Fibroblast of lung (primary cell): ENCODE measurements at regions not wholly inside any gene's neighbourhood (a gene's known extent, or its start where the extent isn't known, plus 50 kb on each side); places are given as distances from the start of the nearest gene placed in this dataset.
A peak's percentile ranks its signal among the peaks of the same experiment; 100 is the strongest.

ENCODE experiments used
- DNase-seq, 2 donors: peaks; one replicate each; pipeline versions ENCODE4 v3.0.0 to v3.0.0-alpha.2; 2010; ENCODE audit warnings: low read depth in 2 of 2
- H2AFZ ChIP-seq: 2 replicates; pipeline ENCODE4 v1.5.1; 2012; ENCODE audit warnings: low read length, control low read depth, inconsistent platforms
- H3K27ac ChIP-seq: 2 replicates; pipeline ENCODE4 v1.5.1; 2011; ENCODE audit warnings: low read length, control low read depth; ENCODE audit not compliant: insufficient read depth
- H3K27me3 ChIP-seq: 2 replicates; pipeline ENCODE4 v1.5.1; 2011; ENCODE audit warnings: mild to moderate bottlenecking, low read length; ENCODE audit not compliant: control insufficient read depth, insufficient read depth
- H3K36me3 ChIP-seq: 2 replicates; pipeline ENCODE4 v1.5.1; 2011; ENCODE audit warnings: low read length; ENCODE audit not compliant: control insufficient read depth, insufficient read depth
- H3K4me1 ChIP-seq: 2 replicates; pipeline ENCODE4 v1.5.1; 2011; ENCODE audit warnings: low read length; ENCODE audit not compliant: control insufficient read depth, insufficient read depth; ENCODE audit errors: extremely low read depth
- H3K4me2 ChIP-seq: 2 replicates; pipeline ENCODE4 v1.5.1; 2011; ENCODE audit warnings: low read length, control low read depth; ENCODE audit not compliant: insufficient read depth; ENCODE audit errors: extremely low read depth
- H3K4me3 ChIP-seq, 4 experiments: fragments of 200-600 bp in 1 of 4; sonication (generic) in 1 of 4; replicated peaks in 1 of 4; 2 replicates each; pipeline ENCODE4 v1.5.1; 2011 to 2016; ENCODE audit warnings: low read length in 4 of 4, low read depth in 3 of 4, mild to moderate bottlenecking in 3 of 4, control low read depth in 2 of 4, inconsistent platforms in 1 of 4, mixed read lengths in 1 of 4; ENCODE audit not compliant: insufficient read depth in 1 of 4; ENCODE audit errors: control extremely low read depth in 1 of 4
- H3K79me2 ChIP-seq: 2 replicates; pipeline ENCODE4 v1.5.1; 2012; ENCODE audit warnings: mild to moderate bottlenecking, low read length, inconsistent platforms; ENCODE audit not compliant: control insufficient read depth, insufficient read depth
- H3K9ac ChIP-seq: 2 replicates; pipeline ENCODE4 v1.5.1; 2011; ENCODE audit warnings: mild to moderate bottlenecking, low read length, control low read depth; ENCODE audit not compliant: insufficient read depth
- H3K9me3 ChIP-seq: 2 replicates; pipeline ENCODE4 v1.5.1; 2012; ENCODE audit warnings: low read depth, low read length; ENCODE audit not compliant: control insufficient read depth, insufficient read depth
- H4K20me1 ChIP-seq: 2 replicates; pipeline ENCODE4 v1.5.1; 2011; ENCODE audit warnings: low read length; ENCODE audit not compliant: control insufficient read depth, insufficient read depth; ENCODE audit errors: extremely low read depth
- CTCF ChIP-seq, 2 donors: IDR thresholded peaks in 1 of 2; conservative IDR thresholded peaks in 1 of 2; 1 replicate in 1 of 2; 2 replicates in 1 of 2; pipeline ENCODE4 v1.5.1; 2011 to 2012; ENCODE audit warnings: low read length in 2 of 2, control low read depth in 1 of 2, inconsistent platforms in 1 of 2, low read depth in 1 of 2, mild to moderate bottlenecking in 1 of 2
- EZH2 ChIP-seq: IDR thresholded peaks from 2 replicates; pipeline ENCODE4 v1.5.1; 2012; ENCODE audit warnings: low read length, control low read depth, mild to moderate bottlenecking; ENCODE audit errors: missing control alignments

GRCh38 chr10:117450940-117451339, 75.7 kb upstream of the PDZD8 start:
- no peak overlapping the region for H3K4me3 ChIP-seq
- TF ChIP-seq CTCF (conservative IDR thresholded peaks at IDR 0.05 in 1 of 2, IDR thresholded peaks at IDR 0.05 in 1 of 2; ENCODE audit: low read depth in 1 of 2, low read length in 2 of 2) = no peak
- no peak for TF ChIP-seq EZH2
- no peaks in the 10 kb centered on the region for H3K79me2 ChIP-seq
- no peak overlapping the region for H3K4me2 ChIP-seq
- no peaks in the 10 kb centered on the region for H3K9me3 ChIP-seq
- H3K27ac ChIP-seq = no peak overlapping the region
- no peaks in the 10 kb centered on the region for H3K36me3 ChIP-seq
- no peak for DNase-seq
- H4K20me1 ChIP-seq = no peaks in the 10 kb centered on the region
- H3K4me1 ChIP-seq = no peaks in the 10 kb centered on the region
- H3K27me3 ChIP-seq = no peaks in the 10 kb centered on the region
- no peak overlapping the region for H3K9ac ChIP-seq
- H2AFZ ChIP-seq = no peak overlapping the region

GRCh38 chr10:117449636-117450035, 74.4 kb upstream of the PDZD8 start:
- H3K9ac ChIP-seq = no peak overlapping the region

GRCh38 chr10:117448802-117449201, 73.6 kb upstream of the PDZD8 start:
- no peak overlapping the region for H3K27ac ChIP-seq
- H4K20me1 ChIP-seq = no peaks in the 10 kb centered on the region
- H3K4me1 ChIP-seq = no peaks in the 10 kb centered on the region
- no peak overlapping the region for H3K4me2 ChIP-seq
- no peaks in the 10 kb centered on the region for H3K79me2 ChIP-seq
- TF ChIP-seq EZH2 = no peak
- no peak for TF ChIP-seq CTCF (conservative IDR thresholded peaks at IDR 0.05 in 1 of 2, IDR thresholded peaks at IDR 0.05 in 1 of 2; ENCODE audit: low read depth in 1 of 2, low read length in 2 of 2)
- H3K36me3 ChIP-seq = no peaks in the 10 kb centered on the region
- H3K9ac ChIP-seq = no peak overlapping the region
- H3K4me3 ChIP-seq = no peak overlapping the region
- no peaks in the 10 kb centered on the region for H3K27me3 ChIP-seq
- no peaks in the 10 kb centered on the region for H3K9me3 ChIP-seq
- no peak overlapping the region for H2AFZ ChIP-seq
- no peak for DNase-seq

More at GRCh38 chr10:117449636-117450035, 74.4 kb upstream of the PDZD8 start:
- Histone ChIP-seq H2AFZ (no peak overlapping the region), H3K4me3 (no peak overlapping the region), H3K9me3 (no peaks in the 10 kb centered on the region), H4K20me1 (no peaks in the 10 kb centered on the region), H3K4me1 (no peaks in the 10 kb centered on the region), H3K27me3 (no peaks in the 10 kb centered on the region), H3K27ac (no peak overlapping the region), H3K79me2 (no peaks in the 10 kb centered on the region), H3K4me2 (no peak overlapping the region), H3K36me3 (no peaks in the 10 kb centered on the region)
- DNase-seq = no peak
- peak in 1 of 2 donors; percentile 4 for TF ChIP-seq CTCF (conservative IDR thresholded peaks at IDR 0.05 in 1 of 2, IDR thresholded peaks at IDR 0.05 in 1 of 2; ENCODE audit: low read depth in 1 of 2, low read length in 2 of 2)
- no peak for TF ChIP-seq EZH2
